ENCODE measurements at regions not wholly inside any gene's neighbourhood (a gene's known extent, or its start where the extent isn't known, plus 50 kb on each side); places are given as distances from the start of the nearest gene placed in this dataset.

GRCh38 chr14:51574009-51574408 is 77.7 kb upstream of the FRMD6 start:
- POLR2A ChIA-PET, result no interaction called here

GRCh38 chr14:51575349-51576116 is 76.2 kb upstream of the FRMD6 start:
- no peak for TF ChIP-seq CTCF (IDR thresholded peaks at IDR 0.05)
- CTCF ChIA-PET, result no interaction called here
- POLR2A ChIA-PET, result no interaction called here
- H3K27me3 Mint-ChIP-seq, result peaks cover 42% of the 10 kb centered on the region
- no peak overlapping the region for H3K27ac Mint-ChIP-seq
- ATAC-seq (ENCODE audit: poor library complexity) (no peak), DNase-seq (no peak)
- H3K36me3 ChIP-seq (ENCODE audit: insufficient read depth, low read length), result no peaks in the 10 kb centered on the region
- H3K4me3 ChIP-seq (ENCODE audit: low read length), result no peak overlapping the region
- no peaks in the 10 kb centered on the region for H3K4me1 ChIP-seq (ENCODE audit: insufficient read depth, low read length)
- H3K27me3 ChIP-seq (ENCODE audit: control insufficient read depth in 1 of 2, insufficient read depth in 2 of 2, low read length in 2 of 2), result peaks cover 11 to 22% of the 10 kb centered on the region in 2 experiments
- no peak overlapping the region for H3K4me3 Mint-ChIP-seq
- no peak overlapping the region for H3K27ac ChIP-seq (ENCODE audit: low read depth in 1 of 2, low read length in 2 of 2)
- intact Hi-C loops (cut with DNase I, micrococcal nuclease), result no loop called here
- H3K36me3 Mint-ChIP-seq (ENCODE audit: low read depth), result no peaks in the 10 kb centered on the region
- H3K4me1 Mint-ChIP-seq (ENCODE audit: low read depth), result no peaks in the 10 kb centered on the region
- no peaks in the 10 kb centered on the region for H3K9me3 Mint-ChIP-seq
- no peaks in the 10 kb centered on the region for H3K9me3 ChIP-seq (ENCODE audit: control insufficient read depth in 1 of 2, insufficient read depth in 1 of 2, low read length in 2 of 2)

More at GRCh38 chr14:51574009-51574408, 77.7 kb upstream of the FRMD6 start:
- Mint-ChIP-seq H3K27ac (no peak overlapping the region), H3K9me3 (no peaks in the 10 kb centered on the region), H3K27me3 (peaks cover 33% of the 10 kb centered on the region), H3K36me3 (ENCODE audit: low read depth) (no peaks in the 10 kb centered on the region), H3K4me3 (no peak overlapping the region), H3K4me1 (ENCODE audit: low read depth) (no peaks in the 10 kb centered on the region)
- Histone ChIP-seq H3K4me1 (ENCODE audit: insufficient read depth, low read length) (no peaks in the 10 kb centered on the region), H3K36me3 (ENCODE audit: insufficient read depth, low read length) (no peaks in the 10 kb centered on the region), H3K27me3 (ENCODE audit: control insufficient read depth in 1 of 2, insufficient read depth in 2 of 2, low read length in 2 of 2) (peaks cover 11 to 18% of the 10 kb centered on the region in 2 experiments), H3K4me3 (ENCODE audit: low read length) (no peak overlapping the region), H3K9me3 (ENCODE audit: control insufficient read depth in 1 of 2, insufficient read depth in 1 of 2, low read length in 2 of 2) (no peaks in the 10 kb centered on the region), H3K27ac (ENCODE audit: low read depth in 1 of 2, low read length in 2 of 2) (no peak overlapping the region)
- TF ChIP-seq CTCF (IDR thresholded peaks at IDR 0.05), result no peak
- CTCF ChIA-PET, result no interaction called here
- intact Hi-C loops (cut with DNase I, micrococcal nuclease), result no loop called here
- ATAC-seq (ENCODE audit: poor library complexity) (no peak), DNase-seq (no peak)

GRCh38 chr14:51576117-51576430 is 75.6 kb upstream of the FRMD6 start:
- H3K4me3 ChIP-seq (ENCODE audit: low read length), result no peak overlapping the region
- peaks cover 47% of the 10 kb centered on the region for H3K27me3 Mint-ChIP-seq
- no peak overlapping the region for H3K4me3 Mint-ChIP-seq
- H3K36me3 ChIP-seq (ENCODE audit: insufficient read depth, low read length), result no peaks in the 10 kb centered on the region
- H3K27ac Mint-ChIP-seq, result no peak overlapping the region
- H3K9me3 Mint-ChIP-seq, result no peaks in the 10 kb centered on the region
- no peak for DNase-seq
- no peaks in the 10 kb centered on the region for H3K36me3 Mint-ChIP-seq (ENCODE audit: low read depth)
- H3K27me3 ChIP-seq (ENCODE audit: control insufficient read depth in 1 of 2, insufficient read depth in 2 of 2, low read length in 2 of 2), result peaks cover 11 to 22% of the 10 kb centered on the region in 2 experiments
- intact Hi-C loops (cut with DNase I, micrococcal nuclease), result no loop called here
- ATAC-seq (ENCODE audit: poor library complexity), result no peak
- H3K4me1 ChIP-seq (ENCODE audit: insufficient read depth, low read length), result no peaks in the 10 kb centered on the region
- CTCF ChIA-PET, result no interaction called here
- no peak for TF ChIP-seq CTCF (IDR thresholded peaks at IDR 0.05)
- POLR2A ChIA-PET, result no interaction called here
- no peaks in the 10 kb centered on the region for H3K9me3 ChIP-seq (ENCODE audit: control insufficient read depth in 1 of 2, insufficient read depth in 1 of 2, low read length in 2 of 2)
- H3K27ac ChIP-seq (ENCODE audit: low read depth in 1 of 2, low read length in 2 of 2), result no peak overlapping the region
- H3K4me1 Mint-ChIP-seq (ENCODE audit: low read depth), result no peaks in the 10 kb centered on the region
